ENCODE measurements at regions not wholly inside any gene's neighbourhood (a gene's known extent, or its start where the extent isn't known, plus 50 kb on each side); places are given as distances from the start of the nearest gene placed in this dataset.

DNA sequence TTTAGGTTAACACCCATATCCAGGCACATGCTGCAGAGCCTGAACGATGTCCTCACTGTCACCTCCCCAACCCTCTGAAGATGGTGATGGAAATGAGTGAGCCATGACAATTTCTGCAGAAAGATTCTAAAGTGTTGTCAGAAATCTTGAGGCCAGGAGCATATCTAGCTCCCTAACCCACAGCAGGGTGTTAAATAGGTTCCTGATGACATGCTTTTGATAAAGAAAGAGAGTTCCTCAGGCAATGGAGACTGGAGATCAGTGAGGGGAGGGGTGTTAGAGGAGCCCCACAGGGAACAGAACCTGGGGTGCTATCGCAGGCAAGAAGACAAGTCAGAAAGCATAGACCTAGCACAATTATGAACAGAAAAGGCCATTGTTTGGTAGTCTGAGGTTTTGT, 95.7 kb downstream of the ENC1 start:
- ATAC-seq (replicated peaks; ENCODE audit: extremely low read depth, poor library complexity, severe bottlenecking), result no peak

DNA sequence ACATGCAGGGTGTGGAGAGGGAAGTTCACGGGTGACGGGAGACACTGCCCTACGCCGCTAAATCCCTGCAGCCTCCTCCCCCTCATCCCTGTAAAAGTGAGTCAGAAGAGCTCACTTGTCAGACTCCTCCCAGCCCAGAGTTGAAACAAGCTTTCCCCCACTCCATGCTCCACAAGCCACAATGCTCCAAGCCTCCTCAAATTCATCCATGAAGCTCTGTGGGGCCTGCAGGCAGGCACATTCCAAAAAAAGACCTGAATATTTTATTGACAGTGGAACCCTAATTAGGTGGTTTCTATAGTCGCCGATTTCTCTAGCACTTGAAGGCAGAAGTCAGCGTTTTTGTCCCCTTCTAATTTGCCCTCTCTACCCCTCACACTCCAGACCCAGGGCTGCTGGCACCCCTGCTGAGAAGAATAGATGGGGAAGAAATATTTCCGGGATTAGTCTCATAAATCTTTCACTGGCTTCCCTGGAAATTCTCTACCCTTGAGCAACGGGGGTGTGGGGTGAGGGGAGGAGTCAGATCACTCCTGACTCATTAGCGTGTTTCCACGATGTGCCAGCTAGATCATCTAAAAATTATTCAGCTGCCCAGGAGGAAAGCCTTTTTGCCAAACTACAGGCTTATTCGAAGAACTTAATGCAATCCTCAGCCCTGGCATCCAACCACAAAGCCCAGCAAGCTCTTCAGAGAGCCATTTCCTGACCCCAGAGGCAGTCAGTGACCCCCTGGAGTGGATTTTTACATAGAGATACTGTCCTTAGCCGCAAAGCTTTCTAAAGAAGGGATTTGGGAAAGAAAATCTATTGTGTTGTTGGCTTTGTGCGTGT, 97.1 kb downstream of the ENC1 start:
- H3K9me3 Mint-ChIP-seq, result no peaks in the 10 kb centered on the region
- H3K27me3 Mint-ChIP-seq, result no peaks in the 10 kb centered on the region
- no peaks in the 10 kb centered on the region for H3K4me1 Mint-ChIP-seq
- no peak overlapping the region for H3K4me3 Mint-ChIP-seq
- no peaks in the 10 kb centered on the region for H3K36me3 Mint-ChIP-seq (ENCODE audit: insufficient read depth)
- H3K27ac Mint-ChIP-seq (ENCODE audit: low read depth), result no peak overlapping the region
- ATAC-seq (replicated peaks; ENCODE audit: extremely low read depth, poor library complexity, severe bottlenecking) (no peak), DNase-seq (ENCODE audit: low spot score in 2 of 2) (no peak)

More for the DNA sequence above, 95.7 kb downstream of the ENC1 start:
- DNase-seq (ENCODE audit: low spot score in 2 of 2), result no peak
- H3K4me1 Mint-ChIP-seq, result no peaks in the 10 kb centered on the region
- no peaks in the 10 kb centered on the region for H3K27me3 Mint-ChIP-seq
- H3K27ac Mint-ChIP-seq (ENCODE audit: low read depth), result no peak overlapping the region
- H3K9me3 Mint-ChIP-seq, result no peaks in the 10 kb centered on the region
- H3K4me3 Mint-ChIP-seq, result no peak overlapping the region
- H3K36me3 Mint-ChIP-seq (ENCODE audit: insufficient read depth), result no peaks in the 10 kb centered on the region

DNA sequence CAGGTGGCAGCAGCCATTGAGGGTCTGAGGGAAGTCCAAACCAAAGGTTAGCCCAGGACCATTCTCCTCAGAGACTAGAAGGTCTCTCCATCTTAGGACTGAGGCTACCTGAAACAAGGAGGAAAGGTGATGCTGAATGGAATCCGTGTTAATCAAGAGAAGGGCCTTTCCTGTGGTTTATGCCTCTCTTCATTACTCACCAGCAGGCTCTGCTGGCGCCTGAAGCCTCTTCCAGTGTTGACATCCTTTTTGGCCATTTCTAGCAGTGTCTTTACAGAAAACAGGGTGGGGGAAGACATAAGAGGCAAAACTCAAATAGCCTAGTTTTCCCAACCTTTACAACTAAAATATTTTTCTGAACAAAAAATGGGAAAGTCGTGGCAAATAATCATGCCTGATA, 98.0 kb downstream of the ENC1 start:
- Mint-ChIP-seq H3K4me3 (no peak overlapping the region), H3K4me1 (no peaks in the 10 kb centered on the region), H3K36me3 (ENCODE audit: insufficient read depth) (no peaks in the 10 kb centered on the region), H3K27ac (ENCODE audit: low read depth) (no peak overlapping the region), H3K9me3 (no peaks in the 10 kb centered on the region), H3K27me3 (no peaks in the 10 kb centered on the region)
- no peak for ATAC-seq (replicated peaks; ENCODE audit: extremely low read depth, poor library complexity, severe bottlenecking)
- no peak for DNase-seq (ENCODE audit: low spot score in 2 of 2)

DNA sequence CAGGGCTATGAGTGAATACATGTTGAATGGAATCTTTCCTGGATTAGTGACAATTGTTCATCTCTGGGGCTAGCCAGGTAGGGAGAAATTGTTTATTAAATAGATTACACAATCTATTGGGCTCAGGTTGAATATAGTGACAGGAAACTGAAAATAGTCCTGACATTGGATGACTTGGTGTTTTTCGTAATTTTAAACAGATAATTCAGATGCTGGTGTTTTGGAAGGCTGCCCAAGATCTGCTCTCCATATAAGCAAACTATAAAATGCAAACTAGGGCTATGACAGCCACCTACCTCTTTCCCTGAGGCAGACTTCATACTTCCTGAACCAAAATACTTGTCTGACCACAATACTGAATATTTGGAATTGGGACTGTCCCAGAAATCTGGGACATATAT, 99.1 kb downstream of the ENC1 start:
- H3K9me3 Mint-ChIP-seq, result no peaks in the 10 kb centered on the region
- H3K27ac Mint-ChIP-seq (ENCODE audit: low read depth), result no peak overlapping the region
- no peaks in the 10 kb centered on the region for H3K4me1 Mint-ChIP-seq
- no peaks in the 10 kb centered on the region for H3K36me3 Mint-ChIP-seq (ENCODE audit: insufficient read depth)
- no peaks in the 10 kb centered on the region for H3K27me3 Mint-ChIP-seq
- H3K4me3 Mint-ChIP-seq, result no peak overlapping the region
- no peak for ATAC-seq (replicated peaks; ENCODE audit: extremely low read depth, poor library complexity, severe bottlenecking)
- no peak for DNase-seq (ENCODE audit: low spot score in 2 of 2)

DNA sequence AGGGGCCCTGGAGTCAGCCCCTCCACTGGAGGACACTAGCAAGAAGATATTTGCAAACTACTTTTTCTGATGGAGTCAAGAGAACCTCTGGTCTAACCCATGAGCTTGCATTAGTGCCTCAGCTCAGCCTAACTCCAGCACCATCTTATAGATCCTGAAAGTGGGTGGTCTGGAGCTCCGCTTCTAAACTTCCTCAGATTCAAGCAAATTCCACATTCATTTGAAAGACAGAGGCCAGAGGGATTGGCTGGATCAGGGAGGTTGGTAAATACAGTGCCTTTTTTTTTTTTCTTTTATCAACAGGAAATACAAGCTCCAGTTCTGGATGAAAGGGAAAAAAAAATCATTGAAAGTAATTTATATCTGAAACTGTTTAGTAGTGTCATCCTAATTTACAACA, 99.9 kb downstream of the ENC1 start:
- DNase-seq (ENCODE audit: low spot score in 2 of 2), result no peak
- no peaks in the 10 kb centered on the region for H3K4me1 Mint-ChIP-seq
- no peaks in the 10 kb centered on the region for H3K9me3 Mint-ChIP-seq
- no peaks in the 10 kb centered on the region for H3K27me3 Mint-ChIP-seq
- H3K36me3 Mint-ChIP-seq (ENCODE audit: insufficient read depth), result no peaks in the 10 kb centered on the region
- H3K4me3 Mint-ChIP-seq, result no peak overlapping the region
- no peak overlapping the region for H3K27ac Mint-ChIP-seq (ENCODE audit: low read depth)
- no peak for ATAC-seq (replicated peaks; ENCODE audit: extremely low read depth, poor library complexity, severe bottlenecking)

DNA sequence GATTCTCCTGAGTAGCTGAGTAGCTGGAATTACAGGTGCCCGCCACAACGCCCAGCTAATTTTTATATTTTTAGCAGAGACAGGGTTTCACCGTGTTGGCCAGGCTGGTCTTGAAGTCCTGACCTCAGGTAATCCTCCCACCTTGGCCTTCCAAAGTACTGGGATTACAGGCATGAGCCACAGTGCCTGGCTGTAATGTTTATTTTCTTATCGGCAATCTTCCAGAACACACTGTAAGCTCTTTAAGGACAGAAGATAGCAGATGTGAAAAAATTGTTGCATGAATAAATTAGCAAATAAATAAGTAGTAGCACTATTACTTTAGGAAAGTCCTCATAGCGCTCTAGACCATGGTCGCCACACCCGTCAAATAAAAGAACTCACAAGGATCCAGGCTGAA, 100.5 kb downstream of the ENC1 start:
- H3K27me3 Mint-ChIP-seq, result no peaks in the 10 kb centered on the region
- DNase-seq (ENCODE audit: low spot score in 2 of 2) (no peak), ATAC-seq (replicated peaks; ENCODE audit: extremely low read depth, poor library complexity, severe bottlenecking) (no peak)
- no peak overlapping the region for H3K27ac Mint-ChIP-seq (ENCODE audit: low read depth)
- H3K9me3 Mint-ChIP-seq, result no peaks in the 10 kb centered on the region
- no peaks in the 10 kb centered on the region for H3K4me1 Mint-ChIP-seq
- H3K4me3 Mint-ChIP-seq, result no peak overlapping the region
- no peaks in the 10 kb centered on the region for H3K36me3 Mint-ChIP-seq (ENCODE audit: insufficient read depth)

DNA sequence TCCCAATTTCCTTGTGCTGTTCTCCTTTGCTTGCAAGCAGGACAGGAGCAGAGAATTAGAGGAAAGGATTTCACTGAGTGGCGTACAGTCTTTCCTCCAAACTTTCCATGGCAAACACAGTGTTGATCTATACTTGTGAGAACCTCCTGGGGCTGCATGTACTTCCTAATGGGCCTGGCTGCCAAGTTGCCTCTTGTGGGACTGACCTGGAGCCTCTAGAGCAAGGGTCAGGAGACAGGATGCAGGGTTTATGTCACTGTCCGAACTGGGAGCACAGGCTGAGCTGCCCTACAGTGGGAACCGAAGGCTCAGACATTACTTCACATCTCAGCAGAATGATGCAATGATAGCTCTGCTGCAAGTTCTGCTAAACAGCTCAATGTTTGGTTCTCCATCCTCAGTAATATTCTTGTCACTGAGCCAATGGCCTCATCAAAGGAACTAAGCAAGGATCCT, 102.3 kb downstream of the ENC1 start:
- Mint-ChIP-seq H3K36me3 (ENCODE audit: insufficient read depth) (no peaks in the 10 kb centered on the region), H3K27ac (ENCODE audit: low read depth) (no peak overlapping the region), H3K4me3 (no peak overlapping the region), H3K9me3 (peaks cover 6% of the 10 kb centered on the region), H3K4me1 (no peaks in the 10 kb centered on the region), H3K27me3 (no peaks in the 10 kb centered on the region)
- DNase-seq (ENCODE audit: low spot score in 2 of 2) (no peak), ATAC-seq (replicated peaks; ENCODE audit: extremely low read depth, poor library complexity, severe bottlenecking) (no peak)

DNA sequence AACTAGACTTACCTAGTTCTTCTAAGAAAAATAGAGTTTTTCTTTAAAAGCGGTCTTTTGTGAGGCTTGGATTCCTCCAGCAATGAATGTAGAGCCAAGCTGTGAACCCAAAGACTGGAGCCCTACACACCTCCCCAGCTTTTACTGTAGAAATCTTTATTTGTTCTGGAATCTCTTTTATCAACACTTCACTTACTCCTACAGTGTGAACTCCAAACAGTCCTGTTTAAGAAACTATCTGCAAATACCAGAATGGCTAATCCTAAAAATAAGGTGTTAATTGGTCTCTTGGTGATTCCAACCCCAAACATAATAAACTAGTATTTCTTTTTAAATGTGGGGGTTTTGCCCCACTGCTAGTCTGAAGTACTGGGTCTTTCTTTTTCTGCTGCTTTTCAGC, 103.9 kb downstream of the ENC1 start:
- Mint-ChIP-seq H3K9me3 (peaks cover 6% of the 10 kb centered on the region), H3K27me3 (no peaks in the 10 kb centered on the region), H3K4me3 (no peak overlapping the region), H3K36me3 (ENCODE audit: insufficient read depth) (no peaks in the 10 kb centered on the region), H3K4me1 (no peaks in the 10 kb centered on the region), H3K27ac (ENCODE audit: low read depth) (no peak overlapping the region)
- no peak for ATAC-seq (replicated peaks; ENCODE audit: extremely low read depth, poor library complexity, severe bottlenecking)
- DNase-seq (ENCODE audit: low spot score in 2 of 2), result no peak

DNA sequence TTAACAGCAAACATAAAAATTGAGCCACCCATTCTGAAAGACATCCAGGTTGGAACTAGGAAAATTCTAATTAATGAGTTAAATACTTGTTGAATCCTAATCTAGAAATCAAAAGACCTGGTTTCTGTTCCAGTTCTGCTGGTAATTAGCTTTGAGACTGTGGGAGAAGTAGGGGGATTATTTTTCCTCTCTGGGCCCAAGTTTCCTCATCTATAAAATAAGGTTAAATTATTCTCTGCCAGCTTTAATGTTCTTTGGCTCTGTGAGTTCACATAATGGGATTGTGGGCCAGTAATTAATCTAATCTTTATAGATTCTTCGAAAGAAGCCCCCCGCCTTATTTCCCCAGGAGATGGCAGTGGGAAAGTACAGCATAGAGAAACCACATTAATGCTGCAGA, 104.6 kb downstream of the ENC1 start:
- Mint-ChIP-seq H3K4me1 (no peaks in the 10 kb centered on the region), H3K27ac (ENCODE audit: low read depth) (no peak overlapping the region), H3K36me3 (ENCODE audit: insufficient read depth) (no peaks in the 10 kb centered on the region), H3K9me3 (peaks cover 6% of the 10 kb centered on the region), H3K27me3 (no peaks in the 10 kb centered on the region), H3K4me3 (no peak overlapping the region)
- no peak for DNase-seq (ENCODE audit: low spot score in 2 of 2)
- no peak for ATAC-seq (replicated peaks; ENCODE audit: extremely low read depth, poor library complexity, severe bottlenecking)

DNA sequence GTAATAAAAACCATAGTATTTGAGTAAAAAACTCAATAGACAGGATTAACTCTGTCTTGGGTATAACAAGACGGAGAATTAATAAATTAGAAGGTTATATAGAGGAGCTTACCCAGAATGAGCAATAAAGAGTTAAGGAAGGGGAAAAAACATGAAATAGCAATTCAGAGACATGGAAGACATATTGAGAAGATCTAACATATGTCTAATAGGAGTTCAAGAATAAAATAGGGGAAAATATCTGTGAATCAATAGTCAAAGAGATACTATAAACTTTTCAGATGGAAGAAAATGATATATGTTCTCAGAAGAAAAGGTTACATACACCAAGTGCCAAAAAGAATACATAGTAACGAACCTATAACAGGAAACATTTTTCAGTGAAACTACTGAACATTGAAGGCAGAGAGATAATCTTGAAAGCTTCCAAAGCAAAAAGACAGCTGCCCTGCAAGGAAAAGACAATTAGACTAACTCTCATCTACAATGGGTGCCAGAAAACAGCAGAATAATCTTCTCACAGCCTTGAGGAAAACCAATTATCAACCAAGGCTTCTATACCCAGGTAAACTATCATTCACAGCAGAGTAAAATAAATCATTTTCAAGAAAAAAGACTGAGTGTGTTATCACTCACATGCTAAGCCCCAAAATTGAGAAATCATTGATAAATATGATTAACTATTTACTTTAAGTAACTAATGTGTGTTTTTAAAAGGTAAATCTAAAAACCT, 106.0 kb downstream of the ENC1 start:
- DNase-seq (ENCODE audit: low spot score in 2 of 2) (no peak), ATAC-seq (replicated peaks; ENCODE audit: extremely low read depth, poor library complexity, severe bottlenecking) (no peak)
- Mint-ChIP-seq H3K27ac (ENCODE audit: low read depth) (no peak overlapping the region), H3K4me1 (no peaks in the 10 kb centered on the region), H3K36me3 (ENCODE audit: insufficient read depth) (no peaks in the 10 kb centered on the region), H3K4me3 (no peak overlapping the region), H3K27me3 (no peaks in the 10 kb centered on the region), H3K9me3 (peaks cover 6% of the 10 kb centered on the region)

DNA sequence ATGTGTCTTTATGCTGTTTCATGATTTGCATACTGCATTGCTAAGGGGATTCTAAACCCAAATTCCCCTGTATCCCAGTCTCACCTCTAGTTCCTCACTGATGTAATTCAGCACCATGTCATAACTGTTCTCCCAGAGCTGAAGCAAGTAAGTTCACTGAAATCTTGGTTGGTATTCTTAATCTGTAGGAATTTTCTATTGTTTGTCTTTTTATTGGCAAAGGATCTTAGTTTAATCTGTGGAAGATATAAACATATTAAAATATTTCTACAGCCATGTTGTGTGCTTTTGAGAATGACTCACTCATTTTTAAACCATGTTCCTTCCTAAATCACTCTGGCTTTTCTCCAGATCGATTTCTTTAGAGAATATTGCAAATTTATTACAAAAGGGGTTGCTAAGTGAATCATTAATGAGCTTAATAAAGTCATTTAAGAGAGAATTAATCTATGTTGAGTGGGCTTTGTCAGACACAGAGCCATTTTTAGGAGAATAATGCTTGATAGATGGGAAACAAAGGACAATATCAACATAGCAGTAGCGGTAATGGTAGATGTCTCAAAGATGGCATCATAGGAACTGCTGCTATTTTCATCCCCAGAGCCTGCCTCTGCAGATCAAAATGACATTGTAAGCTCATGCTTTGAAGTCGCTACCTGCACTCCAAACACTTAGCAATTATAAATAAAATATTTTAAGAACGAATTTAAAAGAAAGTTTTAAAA, 110.0 kb downstream of the ENC1 start:
- DNase-seq (ENCODE audit: low spot score in 2 of 2) (no peak), ATAC-seq (replicated peaks; ENCODE audit: extremely low read depth, poor library complexity, severe bottlenecking) (no peak)
- Mint-ChIP-seq H3K9me3 (peaks cover 6% of the 10 kb centered on the region), H3K4me1 (no peaks in the 10 kb centered on the region), H3K4me3 (no peak overlapping the region), H3K27me3 (no peaks in the 10 kb centered on the region), H3K36me3 (ENCODE audit: insufficient read depth) (no peaks in the 10 kb centered on the region), H3K27ac (ENCODE audit: low read depth) (no peak overlapping the region)

DNA sequence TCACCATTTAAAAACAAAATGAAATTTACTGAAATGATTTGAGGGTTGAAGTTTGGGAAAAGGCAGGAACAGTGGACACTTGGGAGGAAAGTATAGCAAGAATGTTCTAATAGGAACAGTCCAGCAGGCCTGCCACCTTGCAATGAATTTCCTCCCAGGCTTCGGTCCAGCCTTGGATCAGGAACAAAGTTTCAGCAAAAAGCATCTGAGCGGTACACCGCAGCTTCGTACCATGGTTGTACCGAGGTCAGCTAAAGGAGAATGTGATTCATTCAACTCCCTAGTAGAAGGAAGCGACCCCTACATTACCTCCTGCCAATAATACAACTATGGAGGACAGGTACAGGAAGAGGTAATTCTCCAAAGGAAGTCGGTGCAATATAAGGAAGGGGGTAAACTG, 111.4 kb downstream of the ENC1 start:
- DNase-seq (ENCODE audit: low spot score in 2 of 2), result no peak

More for the DNA sequence above, 111.4 kb downstream of the ENC1 start:
- Mint-ChIP-seq H3K9me3 (peaks cover 7% of the 10 kb centered on the region), H3K36me3 (ENCODE audit: insufficient read depth) (no peaks in the 10 kb centered on the region), H3K4me3 (no peak overlapping the region), H3K27ac (ENCODE audit: low read depth) (no peak overlapping the region), H3K4me1 (no peaks in the 10 kb centered on the region), H3K27me3 (no peaks in the 10 kb centered on the region)
- no peak for ATAC-seq (replicated peaks; ENCODE audit: extremely low read depth, poor library complexity, severe bottlenecking)
